Muscle of leg (tissue), 3 donors: ENCODE measurements at regions not wholly inside any gene's neighbourhood (a gene's known extent, or its start where the extent isn't known, plus 50 kb on each side); places are given as distances from the start of the nearest gene placed in this dataset.

Experiments
- DNase-seq: peaks from one replicate; pipeline ENCODE4 v3.0.0; 2013
- H3K27ac ChIP-seq: one replicate; pipeline ENCODE4 v1.5.1; 2013; ENCODE audit warnings: mild to moderate bottlenecking, low read length, control low read depth
- H3K27me3 ChIP-seq: one replicate; pipeline ENCODE4 v1.6.1; 2013; ENCODE audit warnings: low read length; ENCODE audit not compliant: control insufficient read depth, insufficient read depth
- H3K36me3 ChIP-seq: one replicate; pipeline ENCODE4 v1.6.1; 2013; ENCODE audit warnings: low read length; ENCODE audit not compliant: control insufficient read depth, insufficient read depth
- H3K4me1 ChIP-seq: one replicate; pipeline ENCODE4 v1.6.1; 2013; ENCODE audit warnings: low read length; ENCODE audit not compliant: control insufficient read depth, insufficient read depth
- H3K4me3 ChIP-seq: one replicate; pipeline ENCODE4 v1.5.1; 2013; ENCODE audit warnings: low read length, control low read depth
- H3K9me3 ChIP-seq: replicated peaks from 2 replicates; pipeline ENCODE4 v1.6.1; 2013; ENCODE audit warnings: low read depth, low read length; ENCODE audit not compliant: control insufficient read depth
- WGBS: methylation state at CpG from one replicate; pipeline ENCODE4 v1.1.5; 2013; ENCODE audit warnings: missing lambda C conversion rate; ENCODE audit not compliant: insufficient coverage; 5-methylcytosine and 5-hydroxymethylcytosine counted together

GRCh38 chr22:45094081-45094720 lies 69.5 kb upstream of the NUP50 start:
- Histone ChIP-seq H3K9me3 (no peaks in the 10 kb centered on the region), H3K27ac (no peak overlapping the region), H3K4me3 (no peak overlapping the region), H3K36me3 (no peaks in the 10 kb centered on the region), H3K27me3 (peaks cover 8% of the 10 kb centered on the region), H3K4me1 (no peaks in the 10 kb centered on the region)
- no peak for DNase-seq
- WGBS: 75% methylated on average over 18 of the region's 18 CpGs

GRCh38 chr22:45094825-45095224 lies 68.9 kb upstream of the NUP50 start:
- DNase-seq: no peak
- no peaks in the 10 kb centered on the region for H3K36me3 ChIP-seq
- no peaks in the 10 kb centered on the region for H3K9me3 ChIP-seq
- H3K4me3 ChIP-seq: no peak overlapping the region
- H3K27ac ChIP-seq: no peak overlapping the region
- no CpG with 5 or more reads among the region's 9 CpGs for WGBS
- no peaks in the 10 kb centered on the region for H3K4me1 ChIP-seq
- H3K27me3 ChIP-seq: peaks cover 8% of the 10 kb centered on the region

DNA sequence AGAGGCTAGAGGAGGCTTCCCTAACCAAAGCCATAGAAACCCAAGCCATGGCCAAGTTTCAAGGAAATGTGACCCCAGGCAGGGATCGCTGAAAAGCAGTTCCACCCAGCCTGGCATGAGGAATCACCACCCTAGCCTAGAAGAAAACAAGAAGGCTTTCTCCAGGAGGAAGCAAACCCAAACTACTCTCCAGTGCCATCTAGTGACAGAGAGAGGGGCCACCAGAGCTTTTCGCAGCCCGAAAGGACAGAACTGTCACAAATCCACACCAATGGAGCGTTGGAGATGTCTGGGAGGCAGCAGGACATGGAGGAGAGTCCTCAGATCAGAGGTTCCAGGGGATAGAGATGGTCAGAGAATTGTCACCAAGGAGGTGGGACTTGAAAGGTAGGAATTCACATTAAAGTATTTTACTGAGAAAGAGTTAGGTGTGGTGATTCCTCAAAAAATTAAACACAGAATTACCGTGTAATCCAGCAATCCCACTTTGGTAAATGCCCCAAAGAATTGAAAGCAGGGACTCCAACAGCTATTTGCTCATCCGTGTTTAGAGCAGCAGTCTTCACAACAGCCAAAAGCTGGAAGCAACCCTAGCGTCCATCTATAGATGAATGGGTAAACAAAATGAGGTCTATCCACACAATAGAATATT lies 67.3 kb upstream of the NUP50 start:
- no peak overlapping the region for H3K4me3 ChIP-seq
- DNase-seq: peak; percentile 71
- no peak overlapping the region for H3K27ac ChIP-seq
- H3K27me3 ChIP-seq: peaks cover 13% of the 10 kb centered on the region
- no peaks in the 10 kb centered on the region for H3K36me3 ChIP-seq
- H3K9me3 ChIP-seq: no peaks in the 10 kb centered on the region
- H3K4me1 ChIP-seq: no peaks in the 10 kb centered on the region
- WGBS: 0% methylated on average over 1 of the region's 7 CpGs

DNA sequence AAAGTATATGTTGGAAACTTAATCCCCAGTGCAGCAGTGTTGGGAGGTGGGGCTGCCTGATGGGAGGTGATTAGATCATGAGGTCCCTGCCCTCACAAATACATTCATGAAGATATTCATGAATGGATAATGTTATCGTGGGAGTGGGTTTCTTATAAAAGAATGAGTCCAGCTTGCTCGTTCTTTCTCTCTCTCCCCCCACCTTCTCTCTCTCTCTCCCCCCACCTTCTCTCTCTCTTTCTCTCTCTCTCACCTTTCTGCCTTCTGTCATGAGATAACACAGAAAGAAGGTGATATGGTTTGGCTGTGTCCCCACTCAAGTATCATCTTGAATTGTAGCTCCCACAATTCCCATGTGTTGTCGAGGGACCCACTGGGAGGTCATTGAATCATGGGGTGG lies 66.7 kb upstream of the NUP50 start:
- no peaks in the 10 kb centered on the region for H3K9me3 ChIP-seq
- no peak for DNase-seq
- peaks cover 17% of the 10 kb centered on the region for H3K27me3 ChIP-seq
- H3K27ac ChIP-seq: no peak overlapping the region
- no peak overlapping the region for H3K4me3 ChIP-seq
- no peaks in the 10 kb centered on the region for H3K4me1 ChIP-seq
- no peaks in the 10 kb centered on the region for H3K36me3 ChIP-seq
- no CpG with 5 or more reads among the region's 3 CpGs for whole genome bisulfite sequencing

GRCh38 chr22:45098056-45098455 lies 65.7 kb upstream of the NUP50 start:
- H3K36me3 ChIP-seq: no peaks in the 10 kb centered on the region
- H3K9me3 ChIP-seq: no peaks in the 10 kb centered on the region
- DNase-seq: no peak
- H3K27ac ChIP-seq: no peak overlapping the region
- 94% methylated on average over 5 of the region's 8 CpGs for WGBS
- H3K27me3 ChIP-seq: peaks cover 22% of the 10 kb centered on the region
- H3K4me1 ChIP-seq: no peaks in the 10 kb centered on the region
- no peak overlapping the region for H3K4me3 ChIP-seq

GRCh38 chr22:45099961-45100360 lies 63.8 kb upstream of the NUP50 start:
- Histone ChIP-seq H3K27me3 (peaks cover 25% of the 10 kb centered on the region), H3K27ac (no peak overlapping the region), H3K4me3 (no peak overlapping the region), H3K9me3 (no peaks in the 10 kb centered on the region), H3K36me3 (no peaks in the 10 kb centered on the region), H3K4me1 (no peaks in the 10 kb centered on the region)
- 86% methylated on average over 4 of the region's 9 CpGs for WGBS
- no peak for DNase-seq

- peaks cover 31% of the 10 kb centered on the region for H3K27me3 ChIP-seq
- H3K36me3 ChIP-seq: no peaks in the 10 kb centered on the region
- DNase-seq: peak; percentile 69
- H3K4me1 ChIP-seq: no peaks in the 10 kb centered on the region
- H3K27ac ChIP-seq: no peak overlapping the region
- no peak overlapping the region for H3K4me3 ChIP-seq
- WGBS: 35% methylated on average over 7 of the region's 18 CpGs
- H3K9me3 ChIP-seq: no peaks in the 10 kb centered on the region
These were observed 62.1 kb upstream of the NUP50 start for GRCh38 chr22:45101515-45102227.

DNA sequence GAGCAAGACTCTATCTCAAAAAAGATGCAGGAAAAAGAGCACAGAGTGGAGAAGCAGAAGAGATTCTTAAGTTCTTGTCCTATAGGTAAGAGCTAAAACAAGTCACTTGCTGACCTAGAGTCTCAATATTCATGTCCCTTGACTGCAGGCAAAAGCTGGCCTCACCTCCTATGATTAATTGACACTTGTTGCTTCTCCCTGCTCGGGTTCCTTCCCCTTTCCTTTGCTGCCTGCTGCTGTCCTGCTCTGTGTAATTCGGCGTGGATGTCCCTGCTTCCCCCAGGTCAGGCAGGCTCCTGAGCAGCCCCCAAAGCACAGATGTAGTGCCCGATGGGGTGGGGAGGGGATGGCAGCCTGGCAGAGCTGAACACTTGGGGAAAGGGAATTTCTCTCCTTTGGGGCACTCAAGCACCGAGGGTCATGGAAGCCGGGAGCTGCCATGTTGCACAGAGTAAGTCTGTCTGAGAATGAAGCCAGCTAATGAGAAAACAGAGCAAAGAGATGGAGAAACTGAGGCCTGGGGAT lies 60.8 kb upstream of the NUP50 start:
- Histone ChIP-seq H3K4me1 (no peaks in the 10 kb centered on the region), H3K36me3 (no peaks in the 10 kb centered on the region), H3K4me3 (no peak overlapping the region), H3K27ac (no peak overlapping the region), H3K9me3 (no peaks in the 10 kb centered on the region), H3K27me3 (peaks cover 35% of the 10 kb centered on the region)
- 73% methylated on average over 3 of the region's 6 CpGs for WGBS
- no peak for DNase-seq

DNA sequence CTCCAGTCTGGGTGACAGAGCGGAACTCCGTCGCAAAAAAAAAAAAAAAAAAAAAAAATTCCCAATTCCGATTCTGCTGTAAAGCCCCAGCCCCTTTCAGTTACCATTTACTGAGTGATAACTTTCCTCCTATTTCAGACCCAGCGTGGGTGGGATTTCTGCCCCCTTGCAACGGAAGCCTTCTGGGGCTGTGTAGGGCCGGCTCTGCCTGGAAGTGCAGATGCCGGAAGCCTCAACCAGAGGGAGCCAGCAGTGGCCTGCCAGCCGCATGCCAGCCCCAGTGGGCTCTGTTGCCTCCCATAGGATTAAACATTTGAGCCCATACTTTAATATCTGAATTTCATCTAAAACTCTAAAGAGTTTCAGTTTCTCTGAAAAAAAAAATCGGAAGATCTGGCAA lies 60.0 kb upstream of the NUP50 start:
- no peak overlapping the region for H3K4me3 ChIP-seq
- no peaks in the 10 kb centered on the region for H3K36me3 ChIP-seq
- no peaks in the 10 kb centered on the region for H3K9me3 ChIP-seq
- 44% methylated on average over 6 of the region's 10 CpGs for WGBS
- H3K27ac ChIP-seq: no peak overlapping the region
- no peak for DNase-seq
- no peaks in the 10 kb centered on the region for H3K4me1 ChIP-seq
- H3K27me3 ChIP-seq: peaks cover 37% of the 10 kb centered on the region

DNA sequence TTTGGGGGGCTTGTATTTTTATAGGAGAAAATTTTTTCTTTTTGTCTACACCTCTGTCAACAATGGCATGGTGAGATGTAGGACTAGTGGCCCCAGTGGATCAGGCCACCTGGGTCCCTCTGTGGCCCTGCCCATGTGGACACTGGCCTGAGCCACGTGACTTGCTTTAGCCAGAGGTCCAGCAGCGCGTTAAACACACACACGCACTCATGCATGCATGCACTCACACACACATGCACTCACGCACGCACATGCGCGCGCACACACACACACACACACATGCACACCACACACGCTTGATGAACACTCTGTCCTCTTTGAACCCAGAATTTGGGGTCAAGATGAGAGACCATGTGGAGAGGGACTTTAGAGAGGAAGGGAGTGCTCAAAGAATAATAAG lies 59.4 kb upstream of the NUP50 start:
- 80% methylated on average over 1 of the region's 10 CpGs for WGBS
- H3K36me3 ChIP-seq: no peaks in the 10 kb centered on the region

More for the DNA sequence above, 59.4 kb upstream of the NUP50 start:
- no peak overlapping the region for H3K27ac ChIP-seq
- no peaks in the 10 kb centered on the region for H3K9me3 ChIP-seq
- H3K27me3 ChIP-seq: peaks cover 37% of the 10 kb centered on the region
- H3K4me1 ChIP-seq: no peaks in the 10 kb centered on the region
- no peak for DNase-seq
- no peak overlapping the region for H3K4me3 ChIP-seq
